Breast epithelium (tissue), 3 donors: ENCODE measurements at regions not wholly inside any gene's neighbourhood (a gene's known extent, or its start where the extent isn't known, plus 50 kb on each side); places are given as distances from the start of the nearest gene placed in this dataset.

Experiments
- CTCF ChIP-seq, 3 donors: fragments of 450-650 bp; IDR thresholded peaks; one replicate each; pipeline ENCODE4 v1.5.1; 2016 to 2017; ENCODE audit warnings: antibody characterized with exemption in 3 of 3, mild to moderate bottlenecking in 3 of 3, moderate library complexity in 3 of 3
- POLR2A ChIP-seq: fragments of 450-650 bp; IDR thresholded peaks from one replicate; pipeline ENCODE4 v1.6.1; 2016; ENCODE audit warnings: antibody characterized with exemption, mild to moderate bottlenecking, moderate library complexity
- POLR2AphosphoS5 ChIP-seq, 3 donors: sonication (generic); formaldehyde crosslinking; IDR thresholded peaks; one replicate each; pipeline ENCODE4 v1.6.1; 2017; ENCODE audit warnings: antibody characterized with exemption in 3 of 3

GRCh38 chr16:85989863-85990643 is 91.1 kb downstream of the IRF8 start:
- TF ChIP-seq CTCF (IDR thresholded peaks at IDR 0.05) (no peak), POLR2AphosphoS5 (IDR thresholded peaks at IDR 0.05) (no peak), POLR2A (no peak)
